SK-MEL-5 (cell line): ENCODE measurements at regions not wholly inside any gene's neighbourhood (a gene's known extent, or its start where the extent isn't known, plus 50 kb on each side); places are given as distances from the start of the nearest gene placed in this dataset.

Experiments
- DNase-seq: peaks from one replicate; pipeline ENCODE4 v3.0.0-alpha.2; 2016; ENCODE audit warnings: low read depth, low spot score
- in situ Hi-C: cut with HindIII; loops from 2 replicates; pipeline ENCODE4 v1.10.0; 2016; ENCODE audit warnings: low sequenced_read_pairs, high pct_unique_total_duplicates, low pct_unique_long_range_greater_than_20kb

DNA sequence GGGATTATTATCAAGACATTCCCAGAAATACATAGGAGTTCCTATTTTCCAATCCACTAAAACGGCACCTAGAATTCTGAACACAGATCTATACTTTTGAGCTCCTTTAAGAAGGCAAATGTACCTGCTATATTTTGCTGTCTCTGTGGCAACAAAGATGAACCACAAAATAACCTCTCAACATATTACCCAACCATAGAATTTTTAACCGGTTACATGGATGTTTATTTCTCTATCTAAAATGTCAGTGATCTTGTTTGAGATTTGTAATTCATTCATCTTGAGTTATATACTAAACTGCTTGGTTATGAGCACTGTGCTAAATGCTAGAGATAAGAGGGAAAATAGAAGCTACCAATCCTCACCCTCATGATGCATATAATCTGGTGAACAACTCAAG lies 117.5 kb upstream of the HMGCLL1 start:
- in situ Hi-C loops, result no loop called here
- no peak for DNase-seq

DNA sequence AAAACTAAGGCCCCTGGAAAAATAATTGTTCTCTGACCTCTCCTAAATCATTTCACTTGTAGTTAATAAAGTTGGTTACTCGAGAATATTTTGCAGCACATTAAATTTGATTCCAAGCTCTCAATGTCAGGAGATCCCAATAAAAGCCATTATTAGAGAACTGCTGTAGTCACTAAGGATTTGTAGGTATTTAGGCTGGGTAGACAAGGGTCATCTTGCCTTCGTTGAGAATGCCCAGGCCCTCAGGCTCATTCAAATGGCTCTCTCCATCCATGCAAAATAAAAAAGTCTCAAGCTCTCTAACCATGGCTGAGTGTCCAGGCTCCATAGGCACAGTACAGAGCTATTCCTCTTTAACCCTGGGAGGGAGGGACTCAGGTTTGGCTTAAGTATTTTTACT lies 117.0 kb upstream of the HMGCLL1 start:
- no peak for DNase-seq
- in situ Hi-C loops, result no loop called here

DNA sequence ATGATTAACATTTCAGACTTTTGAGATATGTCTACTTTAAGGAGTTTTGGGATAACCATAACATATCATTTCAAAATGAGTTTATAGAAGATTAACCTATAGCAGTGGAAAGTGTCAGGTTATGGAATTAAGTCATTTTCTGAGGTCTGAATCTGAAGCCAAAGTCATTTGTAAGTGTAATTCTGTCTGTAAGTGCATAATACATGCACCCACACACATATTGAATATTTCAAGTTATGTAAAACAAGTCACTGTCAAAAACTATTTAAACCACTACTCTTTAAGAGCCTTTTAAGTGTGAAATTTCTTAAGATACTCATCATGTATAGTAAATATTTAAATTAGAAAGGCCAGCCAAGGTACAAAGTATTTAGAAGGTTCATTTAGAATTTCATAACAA lies 115.8 kb upstream of the HMGCLL1 start:
- DNase-seq, result no peak
- in situ Hi-C loops, result no loop called here

DNA sequence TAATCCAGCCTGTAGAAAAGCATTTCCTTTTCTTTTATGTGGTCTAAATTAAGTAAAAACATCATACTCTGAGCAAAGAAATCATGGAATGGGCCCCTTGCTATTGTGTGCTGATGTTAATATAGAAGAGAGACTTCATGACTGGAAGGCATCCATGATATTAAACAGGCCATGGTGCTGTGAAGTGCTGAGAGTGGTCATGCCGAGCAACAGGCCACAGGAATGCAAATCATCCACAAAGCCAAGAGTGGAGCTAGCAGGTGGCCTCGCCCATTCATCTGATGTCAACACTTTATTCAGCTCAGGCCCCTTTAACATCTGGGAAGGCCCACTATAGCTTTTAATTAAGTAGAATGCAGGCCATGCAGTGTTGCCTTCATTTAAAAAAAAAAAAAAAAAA lies 115.2 kb upstream of the HMGCLL1 start:
- no peak for DNase-seq
- in situ Hi-C loops, result no loop called here

DNA sequence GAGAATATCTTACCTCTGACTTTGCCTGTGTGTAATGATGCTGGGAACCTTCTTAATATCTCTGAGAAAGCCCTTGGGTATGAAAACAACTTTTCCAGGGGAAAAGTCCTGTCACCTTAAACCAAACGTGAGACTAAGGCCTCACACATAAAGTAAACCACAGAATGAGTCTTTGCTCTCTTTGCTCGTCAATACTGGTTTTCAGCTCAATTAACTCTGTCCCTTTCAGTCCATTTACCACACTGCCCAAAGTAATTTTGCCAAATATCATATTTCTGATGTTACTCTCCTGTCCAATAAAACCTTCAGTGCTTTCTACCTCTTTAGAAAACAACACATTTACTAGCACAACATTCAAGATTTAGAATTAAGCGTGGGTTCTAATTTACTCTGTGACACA lies 100.5 kb upstream of the HMGCLL1 start:
- DNase-seq, result no peak
- in situ Hi-C loops, result no loop called here

DNA sequence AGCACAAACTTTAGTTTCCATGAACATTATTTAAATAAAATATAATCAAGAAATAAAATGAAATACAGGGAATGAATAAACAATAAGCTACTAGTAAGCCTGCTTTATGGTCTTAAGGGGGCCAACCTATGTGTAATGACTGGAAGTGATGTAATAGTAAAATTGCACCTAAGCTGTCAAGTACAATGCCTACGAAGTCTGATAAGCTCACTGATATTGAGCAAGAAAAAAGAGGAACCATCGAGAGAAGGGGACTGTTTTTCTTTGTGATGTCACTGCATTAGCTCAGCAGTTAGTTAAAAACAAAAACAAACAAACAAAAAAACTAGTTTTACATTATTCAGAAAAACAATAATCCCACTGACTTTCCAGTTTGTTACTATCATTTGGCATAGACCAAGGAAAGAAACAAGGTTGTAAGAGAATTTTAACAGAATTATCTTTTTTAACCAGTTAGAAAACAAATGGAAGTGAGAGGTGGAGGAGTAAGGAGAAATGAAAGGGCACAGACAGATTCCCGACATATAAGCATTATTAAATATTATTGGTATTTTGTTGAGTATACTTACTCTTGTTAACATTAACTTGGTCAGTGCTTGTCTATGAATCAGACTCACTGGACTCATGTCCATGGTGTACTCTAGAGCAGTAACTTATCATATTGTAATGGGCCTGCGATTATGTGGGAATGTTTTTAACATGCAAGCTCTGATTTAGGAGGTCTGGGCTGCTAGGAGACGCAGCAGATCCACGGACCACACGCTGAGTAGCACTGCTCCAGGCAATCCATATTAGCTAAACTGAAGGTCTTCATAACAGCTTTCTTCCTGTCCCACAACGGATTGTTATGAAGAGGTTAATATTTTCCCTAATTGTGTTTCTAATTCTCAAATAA lies 99.6 kb upstream of the HMGCLL1 start:
- in situ Hi-C loops, result no loop called here
- DNase-seq, result no peak

DNA sequence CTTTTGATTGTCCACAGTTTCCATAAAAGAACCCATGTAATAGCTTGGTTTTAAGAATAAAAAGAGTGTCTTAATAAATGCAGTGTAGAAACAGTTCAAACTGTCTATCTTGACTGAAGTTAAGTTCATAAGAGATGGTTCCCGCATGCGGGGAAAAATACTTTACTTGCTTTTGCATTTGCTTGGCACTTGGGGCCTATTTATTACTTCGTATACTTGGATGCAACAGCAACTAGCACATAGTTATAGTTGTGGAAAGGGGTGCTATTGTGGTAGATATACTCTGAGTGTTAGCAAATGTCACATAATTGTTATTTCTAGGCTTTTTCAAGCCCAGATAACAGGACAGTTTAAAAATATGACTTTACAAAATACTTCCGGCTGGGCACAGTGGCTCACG lies 97.7 kb upstream of the HMGCLL1 start:
- no peak for DNase-seq
- in situ Hi-C loops, result no loop called here

DNA sequence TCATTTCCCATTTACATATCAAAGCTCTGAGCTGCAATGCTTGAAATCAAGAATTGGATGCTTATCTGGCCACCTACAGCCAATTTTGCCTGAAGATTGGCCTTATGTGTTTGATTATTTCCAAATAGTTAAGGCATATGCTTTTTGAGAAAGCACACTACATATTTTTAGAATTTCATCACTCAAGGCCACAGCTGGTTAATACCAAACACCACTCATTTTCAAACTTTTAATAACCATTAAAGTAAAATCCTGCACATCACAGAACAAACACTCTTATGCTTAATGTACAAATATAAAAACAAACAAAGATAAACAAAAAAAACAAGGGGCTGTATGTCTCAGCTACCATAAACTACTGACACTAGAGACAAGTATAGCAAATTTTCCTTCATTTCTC lies 96.9 kb upstream of the HMGCLL1 start:
- DNase-seq, result no peak
- in situ Hi-C loops, result no loop called here

DNA sequence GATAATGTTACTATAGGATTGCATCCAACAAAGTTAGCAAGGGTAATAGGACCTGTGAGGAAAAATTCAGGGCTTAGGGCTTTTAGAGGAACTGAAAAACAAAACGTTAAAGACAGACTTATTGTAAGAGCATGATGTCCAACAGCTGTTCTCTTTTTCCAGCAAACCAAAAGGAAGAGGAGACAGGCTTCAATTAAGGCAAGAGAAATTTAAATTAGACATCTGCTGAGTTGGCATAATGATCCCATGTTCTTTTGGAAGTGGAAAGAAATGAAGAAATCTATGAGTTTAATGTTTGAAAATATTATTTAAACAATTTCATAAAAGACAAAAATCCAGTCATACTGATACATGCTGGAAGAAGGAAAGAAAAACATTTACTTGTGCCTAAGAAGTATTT lies 95.7 kb upstream of the HMGCLL1 start:
- in situ Hi-C loops, result no loop called here
- no peak for DNase-seq

DNA sequence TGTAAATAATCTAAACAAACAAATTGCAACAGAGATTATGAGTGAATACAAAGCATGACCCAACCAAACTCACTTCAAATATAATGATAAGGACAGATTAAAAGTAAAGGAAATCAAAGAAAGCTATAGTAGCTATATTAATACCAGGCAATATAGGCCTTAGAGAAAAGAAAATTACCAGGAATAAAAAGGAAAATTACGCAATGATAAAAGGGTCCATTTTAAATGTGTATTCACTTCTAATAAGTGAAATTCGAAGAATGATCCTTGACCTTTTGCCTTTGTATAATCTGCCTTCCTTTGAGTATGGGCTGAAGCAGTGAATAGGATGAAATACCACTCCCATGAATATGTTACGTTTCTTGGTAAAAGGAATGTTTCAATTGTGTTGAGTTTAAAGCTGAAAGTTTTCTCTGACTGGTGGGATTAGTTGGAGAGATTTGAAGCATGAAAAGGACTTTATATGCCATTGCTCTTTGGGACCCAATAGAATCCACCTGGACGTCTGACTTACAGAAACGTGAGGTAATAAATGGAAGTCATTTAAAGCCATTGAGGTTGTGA lies 91.9 kb upstream of the HMGCLL1 start:
- no peak for DNase-seq
- in situ Hi-C loops, result no loop called here

DNA sequence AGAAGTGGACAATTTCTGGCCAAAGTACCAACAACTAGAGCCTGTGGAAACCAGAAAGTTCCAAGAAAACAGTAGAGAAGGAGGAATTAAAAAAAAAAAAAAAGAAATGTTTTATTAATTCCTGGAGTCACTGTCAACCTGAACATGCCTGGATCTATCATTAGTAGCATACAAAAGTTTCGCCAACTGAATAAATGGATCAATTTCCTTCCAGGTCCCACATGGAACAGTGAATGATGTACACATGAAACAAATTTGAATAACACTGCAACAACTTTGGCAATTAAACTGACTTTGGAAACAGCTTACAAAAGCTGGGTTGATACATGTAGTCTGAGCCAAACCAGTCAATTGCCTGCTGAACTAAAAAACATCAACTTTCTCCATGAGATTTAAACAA lies 90.0 kb upstream of the HMGCLL1 start:
- in situ Hi-C loops, result no loop called here
- DNase-seq, result no peak

DNA sequence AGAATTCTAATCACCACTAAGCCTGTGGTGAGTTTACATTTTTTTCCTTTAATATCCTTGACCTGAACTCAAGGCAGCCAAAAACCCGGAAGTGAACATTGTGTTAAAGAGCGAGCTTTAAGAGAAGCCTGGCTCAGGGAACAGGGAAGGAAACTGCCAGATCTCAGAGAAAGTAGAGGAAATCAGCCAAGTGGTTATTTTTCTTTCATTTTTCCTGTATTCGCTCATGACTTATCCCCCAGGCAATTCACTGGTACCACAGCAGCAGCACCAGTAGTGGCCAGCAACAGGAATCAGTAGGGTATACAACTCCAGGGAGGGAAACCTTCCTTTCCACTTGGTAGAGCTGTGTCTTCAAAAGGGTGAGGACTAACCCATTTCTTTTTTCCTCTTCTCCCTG lies 89.6 kb upstream of the HMGCLL1 start:
- in situ Hi-C loops, result no loop called here
- no peak for DNase-seq

DNA sequence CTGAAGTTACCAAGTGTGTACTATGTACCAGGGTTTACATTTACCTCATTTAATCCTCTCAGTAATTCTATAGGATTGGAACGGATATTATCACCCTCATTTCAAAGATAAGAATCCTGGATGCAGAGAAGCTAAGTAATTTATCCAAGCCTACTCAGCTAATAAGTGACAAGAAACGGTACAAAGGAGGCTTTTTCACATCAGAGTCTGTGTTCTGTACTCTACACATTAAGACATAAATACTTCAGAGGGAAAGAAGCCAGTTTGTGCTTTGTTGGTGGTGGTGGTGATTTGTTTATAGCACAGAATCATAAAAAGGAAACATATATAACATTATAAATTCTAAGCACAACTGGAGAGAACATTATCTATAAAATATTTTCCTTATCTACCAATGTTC lies 88.3 kb upstream of the HMGCLL1 start:
- DNase-seq, result no peak
- in situ Hi-C loops, result no loop called here

DNA sequence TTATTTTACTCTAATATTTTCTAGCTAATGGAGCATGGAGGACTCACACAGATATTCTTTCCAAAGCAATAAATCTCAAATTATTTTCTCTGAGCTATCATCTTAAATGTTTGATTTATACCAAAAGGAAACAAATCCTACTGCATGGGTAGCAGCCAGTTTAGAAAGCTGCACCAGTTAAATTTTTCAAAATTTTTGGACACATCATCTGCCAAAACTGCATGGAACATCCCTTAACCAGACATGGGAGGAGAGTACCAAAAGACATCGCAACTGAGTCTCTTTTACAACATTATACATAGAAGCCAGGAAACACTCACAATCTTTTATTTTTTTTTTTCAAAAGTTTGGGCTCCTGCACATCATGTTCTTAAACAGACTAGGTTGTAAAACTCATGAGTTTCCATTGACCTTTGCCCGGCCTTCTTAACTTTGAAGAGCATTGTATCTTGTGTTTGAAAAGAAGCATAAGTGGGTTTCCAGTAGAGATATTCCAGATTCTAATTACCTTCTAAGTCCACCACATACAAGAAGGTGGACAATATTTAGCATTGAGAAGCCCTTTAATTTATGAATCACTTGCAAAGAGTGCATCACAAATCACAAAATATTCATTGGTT lies 87.7 kb upstream of the HMGCLL1 start:
- no peak for DNase-seq
- in situ Hi-C loops, result no loop called here

DNA sequence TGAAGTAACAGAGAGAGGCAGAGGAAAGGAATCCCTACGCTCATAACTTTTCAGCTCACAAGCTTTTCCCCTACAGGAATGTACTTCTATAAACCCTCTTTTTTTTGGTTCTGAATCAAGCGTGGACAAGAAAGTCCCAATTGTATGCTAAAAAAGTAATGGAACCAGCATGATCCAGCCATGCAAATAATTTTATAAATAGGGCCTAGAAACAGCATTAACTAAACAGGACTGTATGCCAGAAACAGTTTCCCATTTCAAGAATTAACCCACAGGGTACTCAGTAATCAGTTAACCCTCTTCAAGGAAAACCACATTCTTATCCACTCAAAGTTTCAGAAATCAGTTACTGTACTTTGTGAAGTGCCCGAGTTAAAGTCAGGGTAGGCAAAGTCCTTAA lies 87.0 kb upstream of the HMGCLL1 start:
- in situ Hi-C loops, result no loop called here
- no peak for DNase-seq

DNA sequence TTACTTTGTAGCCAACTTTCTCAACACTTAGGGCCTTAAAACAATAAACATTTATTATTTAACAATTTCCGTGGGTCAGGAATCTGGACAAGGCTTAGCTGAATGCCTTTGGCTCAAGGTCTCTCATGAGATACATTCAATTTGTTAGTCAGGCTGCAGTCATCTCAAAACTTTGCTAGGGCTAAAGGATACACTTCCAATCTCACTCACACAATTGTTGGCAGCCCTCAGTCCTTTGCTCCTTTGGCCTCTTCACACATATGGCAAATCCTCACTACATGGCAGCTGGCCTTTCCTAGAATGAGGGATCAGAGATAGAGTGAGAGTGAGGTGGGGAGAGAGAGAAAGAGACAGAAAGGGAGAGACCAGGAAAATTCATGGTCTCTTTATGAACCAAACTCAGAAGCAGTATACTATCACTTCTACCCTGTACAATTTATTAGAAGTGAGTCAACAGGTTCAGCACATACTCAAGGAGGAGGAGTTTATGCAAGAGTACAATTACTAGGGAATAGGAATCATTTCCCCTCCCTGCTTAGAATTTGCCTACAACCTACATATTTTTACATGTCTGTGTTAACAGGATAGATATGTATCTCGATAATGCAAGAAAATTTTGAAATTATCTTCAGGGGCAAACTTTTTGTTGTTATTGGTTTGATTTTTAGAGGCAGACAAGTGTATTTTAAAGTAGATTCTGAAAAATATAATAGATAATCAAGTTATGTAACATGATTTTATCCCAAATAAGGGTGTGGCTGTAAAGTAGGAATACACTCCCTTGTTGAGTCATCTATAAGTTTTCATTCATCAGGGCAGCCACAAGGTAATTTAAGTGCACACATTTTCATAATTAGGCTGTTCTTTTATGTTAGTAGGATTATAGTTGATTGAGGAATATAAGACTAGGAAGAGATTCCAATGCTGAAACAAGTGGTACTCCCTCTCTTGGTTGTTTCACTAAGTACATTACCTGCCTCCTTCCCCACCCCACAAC lies 85.9 kb upstream of the HMGCLL1 start:
- in situ Hi-C loops, result no loop called here
- no peak for DNase-seq

DNA sequence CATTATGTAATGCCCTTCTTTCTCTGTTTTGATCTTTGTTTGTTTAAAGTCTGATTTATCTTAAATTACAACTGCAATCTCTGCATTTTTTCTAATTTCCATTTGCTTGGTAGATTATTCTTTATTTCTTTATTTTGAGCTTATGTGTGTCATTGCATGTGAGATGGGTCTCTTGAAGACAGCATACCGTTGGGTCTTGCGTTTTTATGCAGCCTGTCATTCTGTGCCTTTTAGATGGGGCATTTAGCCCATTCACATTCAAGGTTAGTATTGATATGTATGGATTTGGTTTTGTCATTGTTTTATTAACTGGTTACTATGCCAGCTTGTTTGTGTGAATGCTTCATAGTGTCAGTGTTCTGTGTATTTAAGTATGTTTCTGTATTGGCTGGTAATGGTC lies 84.9 kb upstream of the HMGCLL1 start:
- in situ Hi-C loops, result no loop called here
- no peak for DNase-seq

DNA sequence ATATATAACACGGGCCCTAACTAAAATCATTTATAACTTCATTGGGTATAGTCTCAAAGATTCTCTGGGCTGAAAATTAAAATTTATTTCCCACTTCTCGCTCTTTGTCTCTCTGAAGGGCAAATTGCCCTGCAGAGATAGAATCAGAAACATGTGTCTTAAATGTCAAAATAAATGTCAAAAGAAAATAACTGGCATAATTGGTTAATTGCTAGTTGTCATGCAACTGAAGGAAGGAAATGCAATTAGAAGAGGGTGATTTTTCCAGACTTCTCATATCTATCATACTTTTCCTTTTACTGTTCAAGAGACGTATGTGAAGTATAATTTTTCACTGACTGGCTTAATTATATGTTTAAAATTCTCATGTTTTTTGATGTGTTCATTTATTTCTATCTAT lies 80.3 kb upstream of the HMGCLL1 start:
- no peak for DNase-seq
- in situ Hi-C loops, result no loop called here
